GM21619 (cell line): ENCODE measurements at regions not wholly inside any gene's neighbourhood (a gene's known extent, or its start where the extent isn't known, plus 50 kb on each side); places are given as distances from the start of the nearest gene placed in this dataset.

ENCODE experiments used
- ATAC-seq: cut with Tn5 transposase; IDR thresholded peaks from one replicate; pipeline ENCODE4 v1.9.1; 2021; ENCODE audit not compliant: unreplicated experiment

- no peak for ATAC-seq
These were observed 1935.4 kb upstream of the PCDH20 start for GRCh38 chr13:63351081-63351480.

GRCh38 chr13:63345835-63346234, 1930.2 kb upstream of the PCDH20 start:
- no peak for ATAC-seq

GRCh38 chr13:63344711-63345110, 1929.1 kb upstream of the PCDH20 start:
- no peak for ATAC-seq

- ATAC-seq = no peak
These were observed 1922.3 kb upstream of the PCDH20 start for GRCh38 chr13:63337921-63338320.

- no peak for ATAC-seq
These were observed 1921.4 kb upstream of the PCDH20 start for GRCh38 chr13:63337041-63337440.

- ATAC-seq = no peak
These were observed 1920.9 kb upstream of the PCDH20 start for GRCh38 chr13:63336549-63336948.

GRCh38 chr13:63327584-63327983, 1911.9 kb upstream of the PCDH20 start:
- no peak for ATAC-seq

GRCh38 chr13:63323441-63323840, 1907.8 kb upstream of the PCDH20 start:
- no peak for ATAC-seq

GRCh38 chr13:63311587-63311986, 1895.9 kb upstream of the PCDH20 start:
- ATAC-seq = no peak

- no peak for ATAC-seq
These were observed 1893.0 kb upstream of the PCDH20 start for GRCh38 chr13:63308549-63309165.

GRCh38 chr13:63307228-63307627, 1891.6 kb upstream of the PCDH20 start:
- no peak for ATAC-seq

GRCh38 chr13:63305641-63306133, 1890.0 kb upstream of the PCDH20 start:
- ATAC-seq = no peak

GRCh38 chr13:63304497-63304896, 1888.8 kb upstream of the PCDH20 start:
- ATAC-seq = no peak

GRCh38 chr13:63299866-63300394, 1884.3 kb upstream of the PCDH20 start:
- no peak for ATAC-seq

GRCh38 chr13:63297163-63297562, 1881.5 kb upstream of the PCDH20 start:
- ATAC-seq = no peak

GRCh38 chr13:63291701-63292100, 1876.1 kb upstream of the PCDH20 start:
- ATAC-seq = no peak

GRCh38 chr13:63288576-63288975, 1872.9 kb upstream of the PCDH20 start:
- ATAC-seq = no peak

- no peak for ATAC-seq
These were observed 1872.3 kb upstream of the PCDH20 start for GRCh38 chr13:63287926-63288325.

- ATAC-seq = no peak
These were observed 1869.8 kb upstream of the PCDH20 start for GRCh38 chr13:63285426-63285825.

- no peak for ATAC-seq
These were observed 1863.5 kb upstream of the PCDH20 start for GRCh38 chr13:63279136-63279535.

- no peak for ATAC-seq
These were observed 1859.1 kb upstream of the PCDH20 start for GRCh38 chr13:63274772-63275171.

- no peak for ATAC-seq
These were observed 1834.0 kb upstream of the PCDH20 start for GRCh38 chr13:63249411-63250187.
